ENCODE measurements at regions not wholly inside any gene's neighbourhood (a gene's known extent, or its start where the extent isn't known, plus 50 kb on each side); places are given as distances from the start of the nearest gene placed in this dataset.

DNA sequence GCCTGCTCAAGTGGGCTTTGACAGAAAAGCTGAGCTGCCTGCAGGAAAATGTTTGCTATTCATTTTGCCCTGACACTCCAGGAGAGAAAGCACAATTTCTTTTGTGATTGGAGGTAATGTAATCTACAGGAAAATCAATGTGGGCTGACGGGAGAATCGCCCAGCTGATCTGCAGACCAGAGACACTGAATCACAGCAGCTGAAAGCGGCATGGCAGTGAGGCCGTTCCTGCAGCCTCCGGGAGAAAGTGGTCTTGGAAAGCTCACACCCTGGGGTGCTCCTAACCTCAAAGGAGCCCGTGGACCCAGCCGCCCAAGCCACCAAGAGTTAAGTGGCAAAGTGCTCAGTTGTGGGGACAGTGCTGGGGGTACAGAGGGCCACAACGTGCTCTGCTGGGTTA lies 593.6 kb downstream of the BNC2 start:
- Histone ChIP-seq H3K9me3 (ENCODE audit: control insufficient read depth, low read length) (no peaks in the 10 kb centered on the region), H2BK15ac (ENCODE audit: low read depth, poor library complexity, severe bottlenecking) (no peak overlapping the region), H2AK5ac (ENCODE audit: low read length, severe bottlenecking) (no peak overlapping the region), H4K8ac (ENCODE audit: low read length) (no peak overlapping the region), H3K27ac (ENCODE audit: low read length, poor library complexity, severe bottlenecking) (no peak overlapping the region), H3K27me3 (ENCODE audit: control insufficient read depth in 1 of 2, insufficient read depth in 1 of 2, low read length in 2 of 2) (no peaks in the 10 kb centered on the region), H2BK12ac (ENCODE audit: low read length in 2 of 2) (no peak overlapping the region), H3K4ac (ENCODE audit: low read depth in 1 of 2, low read length in 2 of 2) (no peak overlapping the region), H3K79me1 (replicated peaks; ENCODE audit: low read length, poor library complexity, severe bottlenecking) (no peaks in the 10 kb centered on the region), H3K23ac (ENCODE audit: low read length in 2 of 2) (no peak overlapping the region), H2AFZ (ENCODE audit: low read depth, low read length) (no peak overlapping the region), H3K4me1 (ENCODE audit: control insufficient read depth, insufficient read depth, low read depth, low read length) (peaks cover under 1% of the 10 kb centered on the region), H3K4me3 (ENCODE audit: insufficient read depth in 1 of 2, low read depth in 1 of 2, low read length in 2 of 2) (no peak overlapping the region), H3K18ac (ENCODE audit: low read depth in 1 of 2, low read length in 2 of 2) (no peak overlapping the region), H4K91ac (ENCODE audit: low read length) (no peak overlapping the region), H3K14ac (ENCODE audit: low read length in 2 of 2) (no peak overlapping the region), H3K4me2 (ENCODE audit: low read length, poor library complexity, severe bottlenecking) (no peak overlapping the region), H3K9ac (ENCODE audit: low read length) (no peak overlapping the region), H2BK120ac (ENCODE audit: low read depth, low read length) (no peak overlapping the region), H2BK5ac (ENCODE audit: low read depth, low read length, poor library complexity, severe bottlenecking) (no peak overlapping the region), H3K36me3 (ENCODE audit: control insufficient read depth in 1 of 2, insufficient read depth in 2 of 2, low read depth in 1 of 2, low read length in 2 of 2) (no peaks in the 10 kb centered on the region)
- DNase-seq: no peak
- WGBS: 92% methylated on average over 7 of the region's 8 CpGs

DNA sequence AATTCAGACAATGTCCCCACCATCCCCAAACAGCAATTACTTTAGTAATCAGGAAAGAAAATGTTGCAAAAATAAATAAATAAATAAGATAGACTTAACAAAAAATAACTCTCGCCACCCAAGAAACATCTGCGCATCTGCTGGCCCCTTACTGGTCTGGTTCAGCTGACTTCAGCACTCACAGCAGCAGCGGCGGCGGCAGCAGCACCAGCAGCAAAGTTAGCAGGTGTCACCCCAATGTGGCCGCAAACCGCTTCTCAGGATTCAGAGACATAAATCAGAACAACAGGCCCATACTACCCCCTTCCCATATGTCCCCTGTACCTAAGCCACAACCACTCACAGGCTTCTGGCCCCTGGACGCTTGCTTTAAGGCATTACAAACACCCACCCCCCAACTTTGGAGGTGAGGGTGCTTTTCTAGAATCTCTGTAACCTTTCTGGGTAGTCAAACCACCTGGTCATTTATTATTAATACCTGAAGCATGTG lies 593.0 kb downstream of the BNC2 start:
- H2BK12ac ChIP-seq (ENCODE audit: low read length in 2 of 2): no peak overlapping the region
- H3K18ac ChIP-seq (ENCODE audit: low read depth in 1 of 2, low read length in 2 of 2): no peak overlapping the region
- WGBS: 88% methylated on average over 7 of the region's 8 CpGs
- H3K4ac ChIP-seq (ENCODE audit: low read depth in 1 of 2, low read length in 2 of 2): no peak overlapping the region
- no peak overlapping the region for H3K9ac ChIP-seq (ENCODE audit: low read length)
- no peaks in the 10 kb centered on the region for H3K36me3 ChIP-seq (ENCODE audit: control insufficient read depth in 1 of 2, insufficient read depth in 2 of 2, low read depth in 1 of 2, low read length in 2 of 2)
- H2BK120ac ChIP-seq (ENCODE audit: low read depth, low read length): no peak overlapping the region
- H3K4me3 ChIP-seq (ENCODE audit: insufficient read depth in 1 of 2, low read depth in 1 of 2, low read length in 2 of 2): no peak overlapping the region
- no peaks in the 10 kb centered on the region for H3K9me3 ChIP-seq (ENCODE audit: control insufficient read depth, low read length)
- H2BK15ac ChIP-seq (ENCODE audit: low read depth, poor library complexity, severe bottlenecking): no peak overlapping the region
- H3K23ac ChIP-seq (ENCODE audit: low read length in 2 of 2): no peak overlapping the region
- no peak overlapping the region for H3K27ac ChIP-seq (ENCODE audit: low read length, poor library complexity, severe bottlenecking)
- H3K14ac ChIP-seq (ENCODE audit: low read length in 2 of 2): no peak overlapping the region
- DNase-seq: no peak
- no peaks in the 10 kb centered on the region for H3K27me3 ChIP-seq (ENCODE audit: control insufficient read depth in 1 of 2, insufficient read depth in 1 of 2, low read length in 2 of 2)
- no peak overlapping the region for H4K8ac ChIP-seq (ENCODE audit: low read length)
- no peak overlapping the region for H2AFZ ChIP-seq (ENCODE audit: low read depth, low read length)
- H3K79me1 ChIP-seq (replicated peaks; ENCODE audit: low read length, poor library complexity, severe bottlenecking): no peaks in the 10 kb centered on the region
- peaks cover 3% of the 10 kb centered on the region for H3K4me1 ChIP-seq (ENCODE audit: control insufficient read depth, insufficient read depth, low read depth, low read length)
- no peak overlapping the region for H2AK5ac ChIP-seq (ENCODE audit: low read length, severe bottlenecking)
- no peak overlapping the region for H4K91ac ChIP-seq (ENCODE audit: low read length)
- no peak overlapping the region for H3K4me2 ChIP-seq (ENCODE audit: low read length, poor library complexity, severe bottlenecking)
- no peak overlapping the region for H2BK5ac ChIP-seq (ENCODE audit: low read depth, low read length, poor library complexity, severe bottlenecking)

DNA sequence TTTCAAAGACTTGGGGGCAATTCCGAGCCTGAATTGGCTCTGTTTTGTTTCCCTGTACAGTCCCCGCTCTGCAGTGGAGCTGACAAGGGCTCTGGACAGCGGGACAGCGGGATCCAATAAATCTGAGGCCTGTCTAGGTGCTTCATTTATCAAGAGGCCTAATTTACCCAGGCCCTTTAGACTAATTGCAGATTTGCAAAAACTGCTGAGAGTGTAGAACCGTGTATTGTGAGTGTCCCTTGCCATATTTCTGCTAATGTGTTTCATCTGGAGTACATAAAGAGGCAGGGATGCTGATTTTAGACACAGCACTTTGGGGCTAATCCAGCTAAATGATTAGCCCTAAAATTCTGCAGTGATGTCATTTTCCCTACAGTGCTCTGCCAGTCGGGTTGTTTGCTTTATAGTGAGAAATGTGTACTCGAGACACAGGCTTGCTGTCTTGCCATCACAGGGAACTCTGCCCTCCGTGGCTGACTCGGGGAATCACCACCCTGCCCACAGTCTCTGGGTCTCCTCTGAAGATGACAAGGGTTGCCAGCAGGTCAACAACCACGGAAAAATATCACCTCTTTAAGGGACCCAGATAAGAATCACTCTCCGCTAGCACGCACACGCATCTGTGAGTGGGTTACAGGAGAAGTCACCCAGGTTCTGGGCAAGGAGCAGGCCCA lies 592.0 kb downstream of the BNC2 start:
- Histone ChIP-seq H3K4ac (ENCODE audit: low read depth in 1 of 2, low read length in 2 of 2) (no peak overlapping the region), H3K4me2 (ENCODE audit: low read length, poor library complexity, severe bottlenecking) (no peak overlapping the region), H3K4me3 (ENCODE audit: insufficient read depth in 1 of 2, low read depth in 1 of 2, low read length in 2 of 2) (no peak overlapping the region), H3K27me3 (ENCODE audit: control insufficient read depth in 1 of 2, insufficient read depth in 1 of 2, low read length in 2 of 2) (no peaks in the 10 kb centered on the region), H2BK120ac (ENCODE audit: low read depth, low read length) (no peak overlapping the region), H3K4me1 (ENCODE audit: control insufficient read depth, insufficient read depth, low read depth, low read length) (peaks cover 3% of the 10 kb centered on the region), H2AK5ac (ENCODE audit: low read length, severe bottlenecking) (no peak overlapping the region), H3K79me1 (replicated peaks; ENCODE audit: low read length, poor library complexity, severe bottlenecking) (no peaks in the 10 kb centered on the region), H2BK12ac (ENCODE audit: low read length in 2 of 2) (no peak overlapping the region), H3K14ac (ENCODE audit: low read length in 2 of 2) (no peak overlapping the region), H2BK5ac (ENCODE audit: low read depth, low read length, poor library complexity, severe bottlenecking) (no peak overlapping the region), H4K8ac (ENCODE audit: low read length) (no peak overlapping the region), H4K91ac (ENCODE audit: low read length) (no peak overlapping the region), H3K9me3 (ENCODE audit: control insufficient read depth, low read length) (no peaks in the 10 kb centered on the region), H2AFZ (ENCODE audit: low read depth, low read length) (no peak overlapping the region), H3K27ac (ENCODE audit: low read length, poor library complexity, severe bottlenecking) (no peak overlapping the region), H3K18ac (ENCODE audit: low read depth in 1 of 2, low read length in 2 of 2) (no peak overlapping the region), H2BK15ac (ENCODE audit: low read depth, poor library complexity, severe bottlenecking) (no peak overlapping the region), H3K36me3 (ENCODE audit: control insufficient read depth in 1 of 2, insufficient read depth in 2 of 2, low read depth in 1 of 2, low read length in 2 of 2) (no peaks in the 10 kb centered on the region), H3K23ac (ENCODE audit: low read length in 2 of 2) (no peak overlapping the region), H3K9ac (ENCODE audit: low read length) (peak overlapping the region; percentile 25)
- no peak for DNase-seq
- WGBS: 66% methylated on average over 13 of the region's 13 CpGs

DNA sequence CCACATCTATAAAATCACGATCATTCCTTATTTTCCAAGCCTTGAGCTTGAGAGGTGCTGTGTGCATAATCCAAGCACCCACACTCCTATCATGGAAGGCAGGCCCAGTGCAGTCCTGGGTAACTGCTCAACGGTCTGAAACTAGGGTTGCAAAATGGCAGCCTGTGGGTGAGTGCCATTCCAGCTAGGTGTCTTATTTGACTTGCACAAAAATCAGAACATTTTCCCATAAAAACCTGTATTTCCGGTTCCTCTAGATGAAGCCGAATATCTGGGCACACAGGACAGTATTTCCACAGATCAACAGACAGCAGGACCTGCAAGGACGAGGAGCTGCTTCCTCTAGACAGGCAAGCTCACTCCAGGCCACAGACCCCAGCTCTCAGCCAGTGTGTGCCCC lies 588.8 kb downstream of the BNC2 start:
- no peaks in the 10 kb centered on the region for H3K36me3 ChIP-seq (ENCODE audit: control insufficient read depth in 1 of 2, insufficient read depth in 2 of 2, low read depth in 1 of 2, low read length in 2 of 2)
- H3K9me3 ChIP-seq (ENCODE audit: control insufficient read depth, low read length): no peaks in the 10 kb centered on the region
- H4K8ac ChIP-seq (ENCODE audit: low read length): no peak overlapping the region
- H3K4me3 ChIP-seq (ENCODE audit: insufficient read depth in 1 of 2, low read depth in 1 of 2, low read length in 2 of 2): no peak overlapping the region
- H3K4ac ChIP-seq (ENCODE audit: low read depth in 1 of 2, low read length in 2 of 2): no peak overlapping the region
- H3K4me1 ChIP-seq (ENCODE audit: control insufficient read depth, insufficient read depth, low read depth, low read length): peaks cover 3% of the 10 kb centered on the region
- H2AFZ ChIP-seq (ENCODE audit: low read depth, low read length): no peak overlapping the region
- no peak overlapping the region for H2BK120ac ChIP-seq (ENCODE audit: low read depth, low read length)
- no peak for DNase-seq
- no peak overlapping the region for H4K91ac ChIP-seq (ENCODE audit: low read length)
- H3K4me2 ChIP-seq (ENCODE audit: low read length, poor library complexity, severe bottlenecking): no peak overlapping the region
- H3K23ac ChIP-seq (ENCODE audit: low read length in 2 of 2): no peak overlapping the region
- H3K27me3 ChIP-seq (ENCODE audit: control insufficient read depth in 1 of 2, insufficient read depth in 1 of 2, low read length in 2 of 2): no peaks in the 10 kb centered on the region
- no peak overlapping the region for H3K14ac ChIP-seq (ENCODE audit: low read length in 2 of 2)
- H3K18ac ChIP-seq (ENCODE audit: low read depth in 1 of 2, low read length in 2 of 2): peak overlapping the region in 1 of 2 experiments; percentile 64
- no peak overlapping the region for H2AK5ac ChIP-seq (ENCODE audit: low read length, severe bottlenecking)
- H2BK12ac ChIP-seq (ENCODE audit: low read length in 2 of 2): peak overlapping the region in 1 of 2 experiments; percentile 19
- no peak overlapping the region for H3K9ac ChIP-seq (ENCODE audit: low read length)
- H2BK15ac ChIP-seq (ENCODE audit: low read depth, poor library complexity, severe bottlenecking): peak overlapping the region; percentile 26
- no peak overlapping the region for H2BK5ac ChIP-seq (ENCODE audit: low read depth, low read length, poor library complexity, severe bottlenecking)
- H3K79me1 ChIP-seq (replicated peaks; ENCODE audit: low read length, poor library complexity, severe bottlenecking): no peaks in the 10 kb centered on the region
- 91% methylated on average over 5 of the region's 5 CpGs for WGBS
- H3K27ac ChIP-seq (ENCODE audit: low read length, poor library complexity, severe bottlenecking): no peak overlapping the region
